Lower leg skin (tissue), 4 donors: ENCODE measurements at regions not wholly inside any gene's neighbourhood (a gene's known extent, or its start where the extent isn't known, plus 50 kb on each side); places are given as distances from the start of the nearest gene placed in this dataset.

Source experiments
- DNase-seq, 2 donors: peaks; one replicate each; pipeline ENCODE4 v3.0.0-alpha.2; 2019; ENCODE audit warnings: low spot score in 2 of 2
- H3K4me3 ChIP-seq: fragments of 200-600 bp; sonication (generic); 2 replicates; pipeline ENCODE4 v1.5.1; 2017; ENCODE audit warnings: mild to moderate bottlenecking, low read depth; ENCODE audit not compliant: poor library complexity, severe bottlenecking
- CTCF ChIP-seq, 3 donors: fragments of 450-650 bp; IDR thresholded peaks; one replicate each; pipeline ENCODE4 v1.5.1; 2016; ENCODE audit warnings: antibody characterized with exemption in 3 of 3, mild to moderate bottlenecking in 3 of 3, moderate library complexity in 2 of 3
- POLR2A ChIP-seq, 2 donors: fragments of 450-650 bp; IDR thresholded peaks; one replicate each; pipeline ENCODE4 v1.6.1; 2016 to 2017; ENCODE audit warnings: antibody characterized with exemption in 2 of 2, mild to moderate bottlenecking in 1 of 2, moderate library complexity in 1 of 2
- WGBS, 2 donors: methylation state at CpG; one replicate each; pipeline ENCODE4 v1.1.5; 2018; 5-methylcytosine and 5-hydroxymethylcytosine counted together
- intact Hi-C: fragments of 100-400 bp; cut with DNase I; formaldehyde crosslinking; loops from one replicate; pipeline ENCODE4 v1.15.0; 2023; ENCODE audit warnings: low total_unique reads

- intact Hi-C loops: no loop called here
- H3K4me3 ChIP-seq: no peak overlapping the region
- no peak for DNase-seq
- no peak for TF ChIP-seq POLR2A (IDR thresholded peaks at IDR 0.05)
- no peak for TF ChIP-seq CTCF (IDR thresholded peaks at IDR 0.05)
- 92 to 100% methylated on average over 3 of the region's 3 CpGs for WGBS, 2 donors
These were observed 195.2 kb downstream of the KLF12 start for GRCh38 chr13:73939071-73939380.

- no peak for TF ChIP-seq POLR2A (IDR thresholded peaks at IDR 0.05)
- TF ChIP-seq CTCF (IDR thresholded peaks at IDR 0.05): no peak
- no peak for DNase-seq
- intact Hi-C loops: no loop called here
- WGBS, 2 donors: 86 to 87% methylated on average over 10 of the region's 10 CpGs
- no peak overlapping the region for H3K4me3 ChIP-seq
These were observed 195.7 kb downstream of the KLF12 start for GRCh38 chr13:73938372-73939070.

GRCh38 chr13:73937441-73937840 is 196.8 kb downstream of the KLF12 start:
- TF ChIP-seq POLR2A (IDR thresholded peaks at IDR 0.05): no peak
- TF ChIP-seq CTCF (IDR thresholded peaks at IDR 0.05): no peak
- intact Hi-C loops: no loop called here
- 100% methylated on average over 1 of the region's 1 CpG for WGBS, 2 donors
- no peak for DNase-seq
- H3K4me3 ChIP-seq: no peak overlapping the region

- H3K4me3 ChIP-seq: no peak overlapping the region
- intact Hi-C loops: no loop called here
- no peak for TF ChIP-seq CTCF (IDR thresholded peaks at IDR 0.05)
- TF ChIP-seq POLR2A (IDR thresholded peaks at IDR 0.05): no peak
- 74 to 80% methylated on average over 3 of the region's 3 CpGs for WGBS, 2 donors
- no peak for DNase-seq
These were observed 198.2 kb downstream of the KLF12 start for GRCh38 chr13:73935991-73936390.

GRCh38 chr13:73934771-73935170 is 199.4 kb downstream of the KLF12 start:
- TF ChIP-seq CTCF (IDR thresholded peaks at IDR 0.05): no peak
- TF ChIP-seq POLR2A (IDR thresholded peaks at IDR 0.05): no peak
- no peak overlapping the region for H3K4me3 ChIP-seq
- DNase-seq: no peak
- WGBS, 2 donors: 94 to 96% methylated on average over 3 of the region's 3 CpGs
- intact Hi-C loops: no loop called here

GRCh38 chr13:73934215-73934641 is 200.0 kb downstream of the KLF12 start:
- DNase-seq: no peak
- H3K4me3 ChIP-seq: no peak overlapping the region
- intact Hi-C loops: no loop called here
- WGBS, 2 donors: 83% methylated on average over 4 of the region's 4 CpGs
- TF ChIP-seq POLR2A (IDR thresholded peaks at IDR 0.05): no peak
- no peak for TF ChIP-seq CTCF (IDR thresholded peaks at IDR 0.05)
